Lower lobe of right lung (tissue), 2 donors: ENCODE measurements at regions not wholly inside any gene's neighbourhood (a gene's known extent, or its start where the extent isn't known, plus 50 kb on each side); places are given as distances from the start of the nearest gene placed in this dataset.

ENCODE experiments used
- ATAC-seq, 2 donors: fragments of 200-7000 bp; cut with Tn5 transposase; one replicate each; pipeline ENCODE4 v1.9.1; 2020 to 2022; ENCODE audit warnings: mild to moderate bottlenecking in 2 of 2, moderate library complexity in 2 of 2
- DNase-seq: peaks from one replicate; pipeline ENCODE4 v3.0.0-alpha.2; 2020
- H3K27ac ChIP-seq: fragments of 200-600 bp; one replicate; pipeline ENCODE4 v1.8.0; 2022
- H3K27me3 ChIP-seq: fragments of 200-600 bp; one replicate; pipeline ENCODE4 v1.8.0; 2022; ENCODE audit warnings: low read depth
- H3K36me3 ChIP-seq: fragments of 200-600 bp; one replicate; pipeline ENCODE4 v1.8.0; 2022; ENCODE audit warnings: mild to moderate bottlenecking
- H3K4me1 ChIP-seq: fragments of 200-600 bp; one replicate; pipeline ENCODE4 v1.8.0; 2022
- H3K4me3 ChIP-seq: fragments of 200-600 bp; one replicate; pipeline ENCODE4 v1.8.0; 2022; ENCODE audit warnings: mild to moderate bottlenecking
- H3K9me3 ChIP-seq: fragments of 200-600 bp; one replicate; pipeline ENCODE4 v1.8.0; 2022
- intact Hi-C: fragments of 100-400 bp; cut with DNase I; formaldehyde crosslinking; loops from one replicate; pipeline ENCODE4 v1.11.0; 2022
- TF ChIP-seq, protein P1 (sequence below): fragments of 200-600 bp; IDR thresholded peaks from one replicate; pipeline ENCODE4 v1.8.0; 2022; ENCODE audit warnings: antibody characterized with exemption, mild to moderate bottlenecking
- donor health status: DM: no; HTN: yes; CAD: no; lungs with severe emphysema.

DNA sequence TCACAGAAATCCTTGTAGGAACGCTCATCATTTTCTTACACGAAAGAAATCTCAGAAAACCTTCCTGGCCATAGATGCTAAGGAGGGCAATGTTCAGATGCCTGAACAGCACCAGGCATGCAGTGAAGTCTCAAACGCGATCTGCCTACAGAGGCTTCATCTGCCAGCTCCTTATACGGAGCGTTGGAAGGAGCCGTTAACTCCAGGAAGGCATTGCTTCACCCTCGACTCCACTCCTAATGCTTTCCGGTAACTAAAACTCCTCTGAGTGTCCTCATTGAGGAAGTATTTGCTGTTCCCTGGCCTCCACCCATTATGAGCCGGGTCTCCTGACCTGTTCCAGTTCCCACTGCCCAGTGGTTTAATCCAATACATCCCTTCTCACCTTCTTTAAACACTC is 502.7 kb downstream of the BCL11B start:
- no peaks in the 10 kb centered on the region for H3K27me3 ChIP-seq
- H3K4me3 ChIP-seq = no peak overlapping the region
- TF ChIP-seq, protein P1, sequence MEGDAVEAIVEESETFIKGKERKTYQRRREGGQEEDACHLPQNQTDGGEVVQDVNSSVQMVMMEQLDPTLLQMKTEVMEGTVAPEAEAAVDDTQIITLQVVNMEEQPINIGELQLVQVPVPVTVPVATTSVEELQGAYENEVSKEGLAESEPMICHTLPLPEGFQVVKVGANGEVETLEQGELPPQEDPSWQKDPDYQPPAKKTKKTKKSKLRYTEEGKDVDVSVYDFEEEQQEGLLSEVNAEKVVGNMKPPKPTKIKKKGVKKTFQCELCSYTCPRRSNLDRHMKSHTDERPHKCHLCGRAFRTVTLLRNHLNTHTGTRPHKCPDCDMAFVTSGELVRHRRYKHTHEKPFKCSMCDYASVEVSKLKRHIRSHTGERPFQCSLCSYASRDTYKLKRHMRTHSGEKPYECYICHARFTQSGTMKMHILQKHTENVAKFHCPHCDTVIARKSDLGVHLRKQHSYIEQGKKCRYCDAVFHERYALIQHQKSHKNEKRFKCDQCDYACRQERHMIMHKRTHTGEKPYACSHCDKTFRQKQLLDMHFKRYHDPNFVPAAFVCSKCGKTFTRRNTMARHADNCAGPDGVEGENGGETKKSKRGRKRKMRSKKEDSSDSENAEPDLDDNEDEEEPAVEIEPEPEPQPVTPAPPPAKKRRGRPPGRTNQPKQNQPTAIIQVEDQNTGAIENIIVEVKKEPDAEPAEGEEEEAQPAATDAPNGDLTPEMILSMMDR = no peak
- H3K4me1 ChIP-seq = no peaks in the 10 kb centered on the region
- no peaks in the 10 kb centered on the region for H3K36me3 ChIP-seq
- H3K27ac ChIP-seq = no peak overlapping the region
- ATAC-seq (no peak), DNase-seq (no peak)
- no peaks in the 10 kb centered on the region for H3K9me3 ChIP-seq
- intact Hi-C loops = no loop called here

DNA sequence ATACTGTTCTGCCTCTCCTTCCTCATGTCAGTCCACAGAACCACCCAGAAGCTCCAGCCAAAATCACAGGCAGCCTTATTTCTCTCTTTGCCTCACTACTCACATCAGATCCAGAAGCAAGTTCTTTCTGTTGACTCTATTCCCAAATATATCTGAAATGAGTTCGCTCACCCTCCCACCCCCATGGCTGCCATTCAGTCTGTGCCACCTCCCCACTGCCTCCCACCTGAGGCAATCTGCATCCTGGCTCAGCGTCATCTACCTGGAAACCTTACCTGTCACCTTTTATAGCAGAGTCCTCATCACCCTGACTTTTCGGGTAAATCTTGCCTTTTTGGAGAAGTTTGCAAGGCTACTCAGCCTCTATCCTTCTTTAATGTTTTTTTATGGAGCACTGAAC is 501.8 kb downstream of the BCL11B start:
- Histone ChIP-seq H3K27ac (no peak overlapping the region), H3K27me3 (no peaks in the 10 kb centered on the region), H3K4me1 (no peaks in the 10 kb centered on the region), H3K9me3 (no peaks in the 10 kb centered on the region), H3K36me3 (no peaks in the 10 kb centered on the region), H3K4me3 (no peak overlapping the region)
- intact Hi-C loops = no loop called here
- DNase-seq = no peak
- TF ChIP-seq, protein P1 = no peak
- ATAC-seq = no peak

DNA sequence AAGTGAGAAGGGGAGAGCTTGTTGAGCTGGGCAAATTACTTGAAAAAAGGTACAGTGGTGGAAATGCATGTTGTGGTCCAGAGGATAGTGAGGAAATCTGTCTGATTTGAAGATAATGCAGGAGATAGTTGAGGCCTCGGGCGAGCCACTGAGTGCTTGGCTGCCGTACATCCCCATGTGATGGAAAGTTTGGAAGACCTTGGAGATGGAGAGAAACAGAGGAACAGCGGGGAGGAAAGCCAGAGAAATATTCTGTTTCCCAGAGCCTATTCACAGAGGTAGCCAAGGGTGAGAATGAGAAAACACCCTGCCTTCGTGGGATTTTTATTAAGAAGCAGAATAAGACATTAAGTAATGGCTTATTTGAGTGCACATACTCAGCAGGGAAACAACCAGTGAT is 498.2 kb downstream of the BCL11B start:
- DNase-seq = no peak
- no peaks in the 10 kb centered on the region for H3K27me3 ChIP-seq
- TF ChIP-seq, protein P1 = no peak
- intact Hi-C loops = no loop called here
- H3K4me3 ChIP-seq = no peak overlapping the region
- no peak overlapping the region for H3K27ac ChIP-seq
- no peaks in the 10 kb centered on the region for H3K9me3 ChIP-seq
- no peaks in the 10 kb centered on the region for H3K4me1 ChIP-seq
- H3K36me3 ChIP-seq = no peaks in the 10 kb centered on the region
- no peak for ATAC-seq

DNA sequence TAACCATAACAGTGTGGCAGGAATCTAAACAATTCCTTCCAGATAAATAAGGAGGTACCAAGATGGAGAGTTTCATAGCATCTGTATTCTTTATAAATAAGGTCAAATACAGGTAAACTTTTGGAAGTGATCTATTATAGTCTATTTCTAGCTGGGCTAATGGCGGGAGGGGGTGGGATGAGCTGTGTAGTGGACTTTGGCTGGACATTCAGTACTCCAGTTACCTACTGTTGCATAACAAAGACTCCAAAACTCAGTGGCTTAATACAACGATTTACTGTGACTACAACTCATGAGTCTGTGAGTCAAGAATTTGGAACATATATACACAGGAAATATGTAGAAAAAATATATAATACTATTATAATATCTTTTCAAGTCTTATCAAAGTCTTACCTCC is 496.1 kb downstream of the BCL11B start:
- ATAC-seq = no peak
- Histone ChIP-seq H3K9me3 (no peaks in the 10 kb centered on the region), H3K27me3 (no peaks in the 10 kb centered on the region), H3K36me3 (no peaks in the 10 kb centered on the region), H3K4me1 (no peaks in the 10 kb centered on the region), H3K27ac (no peak overlapping the region), H3K4me3 (no peak overlapping the region)
- DNase-seq = no peak
- intact Hi-C loops = no loop called here
- TF ChIP-seq, protein P1 = no peak

DNA sequence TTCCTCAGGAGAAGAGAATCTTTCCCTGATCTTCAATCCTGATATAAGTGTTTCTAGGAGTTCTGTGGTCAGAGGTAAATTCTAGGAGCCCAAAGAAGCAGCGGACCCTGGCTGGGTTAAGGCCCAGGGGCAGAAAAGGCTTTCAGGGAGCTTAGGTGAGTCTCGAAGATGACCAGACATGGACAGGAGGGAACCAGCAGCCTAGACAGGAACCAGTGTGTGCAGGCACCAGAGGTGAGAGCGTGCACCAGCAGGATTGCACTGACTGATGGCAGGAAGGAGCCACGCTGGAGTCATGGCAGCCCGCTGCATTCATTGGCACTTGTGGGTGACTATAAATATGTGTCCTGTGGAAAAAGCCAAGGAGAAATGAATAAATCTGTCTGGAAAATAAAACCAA is 489.9 kb downstream of the BCL11B start:
- no peak overlapping the region for H3K27ac ChIP-seq
- TF ChIP-seq, protein P1 = no peak
- intact Hi-C loops = no loop called here
- H3K4me3 ChIP-seq = no peak overlapping the region
- H3K27me3 ChIP-seq = no peaks in the 10 kb centered on the region
- H3K4me1 ChIP-seq = no peaks in the 10 kb centered on the region
- no peak for DNase-seq
- ATAC-seq = no peak
- H3K9me3 ChIP-seq = no peaks in the 10 kb centered on the region
- H3K36me3 ChIP-seq = no peaks in the 10 kb centered on the region

DNA sequence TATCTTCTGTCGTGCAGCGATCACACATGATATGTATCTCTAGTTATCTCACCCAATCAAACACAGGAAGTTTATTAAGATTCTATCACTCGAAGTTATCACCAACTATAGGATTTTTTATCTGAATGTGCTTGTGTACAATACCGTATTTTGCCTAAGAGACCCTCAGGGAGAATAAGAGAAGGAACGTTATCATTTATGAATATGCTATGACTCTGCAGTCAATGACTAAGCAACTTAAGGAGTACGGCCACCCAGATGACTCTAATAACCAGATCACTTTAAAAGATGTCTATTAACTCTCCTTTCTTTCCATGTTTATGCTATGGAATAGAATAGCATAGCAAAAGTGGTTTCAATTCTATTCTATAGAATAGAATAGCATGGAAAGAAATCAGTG is 486.4 kb downstream of the BCL11B start:
- H3K4me1 ChIP-seq = no peaks in the 10 kb centered on the region
- H3K27ac ChIP-seq = no peak overlapping the region
- H3K9me3 ChIP-seq = no peaks in the 10 kb centered on the region
- intact Hi-C loops = no loop called here
- no peaks in the 10 kb centered on the region for H3K36me3 ChIP-seq
- no peak for DNase-seq
- no peak for ATAC-seq
- H3K4me3 ChIP-seq = no peak overlapping the region
- H3K27me3 ChIP-seq = peaks cover 6% of the 10 kb centered on the region
- TF ChIP-seq, protein P1 = no peak
